ENCODE measurements at regions not wholly inside any gene's neighbourhood (a gene's known extent, or its start where the extent isn't known, plus 50 kb on each side); places are given as distances from the start of the nearest gene placed in this dataset.

DNA sequence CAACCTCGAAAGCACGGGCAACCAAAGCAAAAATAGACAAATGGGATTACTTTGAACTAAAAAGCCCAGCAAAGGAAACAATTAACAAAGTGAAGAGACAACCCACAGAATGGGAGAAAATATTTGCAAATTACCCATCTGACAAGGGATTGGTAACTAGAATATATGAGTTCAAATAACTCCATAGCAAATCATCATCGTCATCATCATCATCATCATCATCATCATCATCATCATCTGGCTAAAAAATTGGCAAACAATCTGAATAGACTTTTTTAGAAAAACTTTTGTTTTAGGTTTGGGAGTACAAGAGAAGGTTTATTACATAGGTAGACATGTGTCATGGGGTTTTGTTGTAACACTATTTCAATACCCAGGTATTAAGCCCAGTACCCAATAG is 1239.3 kb upstream of the FAM98A start:
- TF ChIP-seq, protein P1, sequence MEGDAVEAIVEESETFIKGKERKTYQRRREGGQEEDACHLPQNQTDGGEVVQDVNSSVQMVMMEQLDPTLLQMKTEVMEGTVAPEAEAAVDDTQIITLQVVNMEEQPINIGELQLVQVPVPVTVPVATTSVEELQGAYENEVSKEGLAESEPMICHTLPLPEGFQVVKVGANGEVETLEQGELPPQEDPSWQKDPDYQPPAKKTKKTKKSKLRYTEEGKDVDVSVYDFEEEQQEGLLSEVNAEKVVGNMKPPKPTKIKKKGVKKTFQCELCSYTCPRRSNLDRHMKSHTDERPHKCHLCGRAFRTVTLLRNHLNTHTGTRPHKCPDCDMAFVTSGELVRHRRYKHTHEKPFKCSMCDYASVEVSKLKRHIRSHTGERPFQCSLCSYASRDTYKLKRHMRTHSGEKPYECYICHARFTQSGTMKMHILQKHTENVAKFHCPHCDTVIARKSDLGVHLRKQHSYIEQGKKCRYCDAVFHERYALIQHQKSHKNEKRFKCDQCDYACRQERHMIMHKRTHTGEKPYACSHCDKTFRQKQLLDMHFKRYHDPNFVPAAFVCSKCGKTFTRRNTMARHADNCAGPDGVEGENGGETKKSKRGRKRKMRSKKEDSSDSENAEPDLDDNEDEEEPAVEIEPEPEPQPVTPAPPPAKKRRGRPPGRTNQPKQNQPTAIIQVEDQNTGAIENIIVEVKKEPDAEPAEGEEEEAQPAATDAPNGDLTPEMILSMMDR (IDR thresholded peaks at IDR 0.05): no peak
- no peak overlapping the region for H3K27ac ChIP-seq
- H3K4me3 ChIP-seq: no peak overlapping the region
- no peak for DNase-seq (ENCODE audit: low spot score)

DNA sequence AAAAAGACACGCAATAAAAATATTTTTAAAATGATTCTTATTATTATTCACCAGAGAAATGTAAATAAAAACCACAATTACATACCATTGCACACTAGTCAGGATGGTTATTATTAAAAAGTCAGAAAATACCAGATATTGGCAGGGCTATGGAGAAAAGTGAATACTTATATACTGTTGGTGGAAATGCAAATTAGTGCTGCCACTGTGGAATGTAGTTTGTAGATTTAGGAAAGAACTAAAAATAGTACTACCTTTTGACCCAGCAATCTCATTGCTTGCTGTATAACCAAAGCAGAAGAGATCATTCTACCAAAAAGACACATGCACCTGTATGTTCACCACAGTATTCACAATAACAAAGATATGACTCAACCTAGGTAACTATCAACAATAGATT is 1237.3 kb upstream of the FAM98A start:
- DNase-seq (ENCODE audit: low spot score): no peak

DNA sequence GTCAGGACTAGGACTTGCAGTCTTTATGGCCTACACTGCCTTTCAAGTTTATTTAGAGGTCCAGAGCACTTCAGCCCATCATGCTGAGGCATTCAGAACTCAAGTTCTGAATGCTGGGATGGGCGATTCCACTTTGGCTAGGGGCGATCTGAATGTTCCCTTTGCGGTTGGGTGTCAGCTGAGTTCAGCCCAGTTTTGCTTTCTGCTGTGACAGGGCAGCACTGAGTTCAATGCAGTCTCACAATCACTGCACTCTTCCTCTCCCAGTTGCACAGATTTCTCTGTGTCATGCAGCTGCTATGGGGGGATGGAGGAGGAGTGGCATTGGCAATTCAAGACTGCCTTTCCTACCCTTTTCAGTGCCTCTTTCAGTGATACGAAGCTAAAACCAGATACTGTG is 1232.0 kb upstream of the FAM98A start:
- TF ChIP-seq, protein P1 (IDR thresholded peaks at IDR 0.05): no peak
- no peak overlapping the region for H3K27ac ChIP-seq
- no peak for DNase-seq (ENCODE audit: low spot score)
- H3K4me3 ChIP-seq: no peak overlapping the region

More for the DNA sequence above, 1237.3 kb upstream of the FAM98A start:
- TF ChIP-seq, protein P1 (IDR thresholded peaks at IDR 0.05): no peak
- H3K4me3 ChIP-seq: no peak overlapping the region
- no peak overlapping the region for H3K27ac ChIP-seq

DNA sequence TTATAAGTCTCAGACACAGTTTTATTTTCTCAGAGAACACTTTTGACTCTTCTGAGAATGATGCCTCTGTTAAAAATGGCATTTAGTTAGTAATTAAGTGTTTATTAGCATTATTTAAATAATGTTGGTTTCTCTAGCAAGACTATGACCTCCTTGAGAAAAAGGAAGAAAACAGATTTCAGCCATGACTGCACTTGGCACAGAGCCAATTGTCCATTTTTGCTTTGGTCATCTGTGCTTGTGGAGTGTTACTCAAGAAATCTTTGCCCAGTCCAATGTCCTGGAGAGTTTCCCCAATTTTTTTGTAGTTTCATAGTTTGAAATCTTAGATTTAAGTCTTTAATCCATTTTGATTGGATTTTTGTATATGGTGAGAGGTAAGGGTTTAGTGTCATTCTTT is 1229.4 kb upstream of the FAM98A start:
- Histone ChIP-seq H3K27ac (no peak overlapping the region), H3K4me3 (no peak overlapping the region)
- no peak for DNase-seq (ENCODE audit: low spot score)
- TF ChIP-seq, protein P1 (IDR thresholded peaks at IDR 0.05): no peak

DNA sequence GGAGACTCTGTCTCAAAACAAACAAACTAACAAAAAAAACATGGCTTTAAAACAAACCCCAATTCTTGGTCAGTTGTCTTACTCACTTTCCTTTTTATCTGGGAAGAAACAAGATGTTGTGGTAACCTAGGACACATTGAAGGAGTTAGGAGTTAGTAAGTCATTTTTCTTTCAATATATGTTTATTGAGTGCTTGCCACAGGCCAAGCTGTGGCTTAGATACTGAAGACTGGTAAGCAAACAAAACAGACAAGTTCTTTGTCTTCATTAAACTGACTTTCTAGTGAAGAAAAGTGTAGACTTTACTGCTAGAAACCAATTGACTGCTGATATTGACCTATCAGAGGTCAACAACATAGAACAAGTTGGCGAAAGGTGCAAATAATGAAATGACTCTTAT is 1228.3 kb upstream of the FAM98A start:
- TF ChIP-seq, protein P1 (IDR thresholded peaks at IDR 0.05): no peak
- Histone ChIP-seq H3K27ac (no peak overlapping the region), H3K4me3 (no peak overlapping the region)
- DNase-seq (ENCODE audit: low spot score): no peak

DNA sequence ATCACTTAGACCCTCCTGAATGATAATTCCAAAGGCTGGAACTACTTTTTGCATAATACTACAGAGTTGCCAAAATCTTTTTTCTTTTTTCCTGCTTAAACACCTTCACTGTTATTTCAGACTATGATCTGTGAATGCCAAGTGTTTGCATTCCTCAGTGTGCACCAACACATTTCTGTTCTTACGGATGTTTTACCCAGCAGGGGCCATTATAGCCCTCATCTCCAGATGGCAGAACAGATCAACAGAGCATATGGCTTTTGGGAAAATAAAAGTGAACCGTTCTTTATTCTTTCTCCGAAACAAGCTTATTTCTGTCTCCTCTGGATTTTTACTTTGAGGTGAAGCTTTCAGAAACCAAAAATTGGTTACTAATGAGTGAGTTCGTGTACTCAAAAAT is 1226.6 kb upstream of the FAM98A start:
- Histone ChIP-seq H3K27ac (no peak overlapping the region), H3K4me3 (no peak overlapping the region)
- TF ChIP-seq, protein P1 (IDR thresholded peaks at IDR 0.05): no peak
- no peak for DNase-seq (ENCODE audit: low spot score)

DNA sequence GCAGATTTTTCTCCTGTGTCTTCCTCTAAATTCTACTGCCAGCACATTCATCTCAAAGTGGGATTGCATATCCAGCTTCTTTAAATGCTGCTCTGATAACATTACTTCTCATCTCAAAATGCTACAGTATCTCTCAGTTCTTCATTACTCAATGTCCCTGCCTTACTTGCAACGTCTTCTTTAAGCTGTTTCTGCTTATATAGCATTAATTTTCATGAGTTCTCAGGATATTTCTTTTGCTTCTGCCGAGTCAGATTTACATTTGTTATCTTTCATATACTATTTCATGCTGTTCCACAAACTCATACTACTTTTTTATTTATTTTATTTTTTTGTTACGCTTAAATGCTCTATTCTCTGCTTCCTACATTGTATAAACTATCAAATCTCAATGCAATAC is 1223.5 kb upstream of the FAM98A start:
- TF ChIP-seq, protein P1 (IDR thresholded peaks at IDR 0.05): no peak
- Histone ChIP-seq H3K4me3 (no peak overlapping the region), H3K27ac (no peak overlapping the region)
- no peak for DNase-seq (ENCODE audit: low spot score)
